HG02970 (cell line): ENCODE measurements at regions not wholly inside any gene's neighbourhood (a gene's known extent, or its start where the extent isn't known, plus 50 kb on each side); places are given as distances from the start of the nearest gene placed in this dataset.

Experiments used
- ATAC-seq: cut with Tn5 transposase; IDR thresholded peaks from one replicate; pipeline ENCODE4 v1.9.1; 2021; ENCODE audit warnings: mild to moderate bottlenecking, moderate library complexity, moderate number of reproducible peaks; ENCODE audit not compliant: unreplicated experiment, low FRiP score

GRCh38 chr18:78619854-78620253 is 359.8 kb upstream of the SALL3 start:
- no peak for ATAC-seq

GRCh38 chr18:78620326-78620725 is 359.3 kb upstream of the SALL3 start:
- no peak for ATAC-seq

GRCh38 chr18:78621141-78621755 is 358.4 kb upstream of the SALL3 start:
- ATAC-seq: no peak

- no peak for ATAC-seq
Measured at GRCh38 chr18:78622251-78622906, 357.2 kb upstream of the SALL3 start.

- ATAC-seq: no peak
Measured at GRCh38 chr18:78622907-78623541, 356.6 kb upstream of the SALL3 start.

- no peak for ATAC-seq
Measured at GRCh38 chr18:78624646-78625279, 354.9 kb upstream of the SALL3 start.

GRCh38 chr18:78625847-78626246 is 353.8 kb upstream of the SALL3 start:
- no peak for ATAC-seq

GRCh38 chr18:78627551-78628346 is 351.9 kb upstream of the SALL3 start:
- no peak for ATAC-seq

GRCh38 chr18:78629426-78629825 is 350.2 kb upstream of the SALL3 start:
- ATAC-seq: no peak

GRCh38 chr18:78630356-78630755 is 349.3 kb upstream of the SALL3 start:
- ATAC-seq: no peak

- ATAC-seq: no peak
Measured at GRCh38 chr18:78630981-78631510, 348.6 kb upstream of the SALL3 start.

- ATAC-seq: no peak
Measured at GRCh38 chr18:78632111-78632541, 347.5 kb upstream of the SALL3 start.

GRCh38 chr18:78634061-78634696 is 345.4 kb upstream of the SALL3 start:
- no peak for ATAC-seq

GRCh38 chr18:78635093-78635800 is 344.4 kb upstream of the SALL3 start:
- ATAC-seq: no peak

- no peak for ATAC-seq
Measured at GRCh38 chr18:78636260-78636659, 343.4 kb upstream of the SALL3 start.

- ATAC-seq: no peak
Measured at GRCh38 chr18:78637442-78638402, 341.9 kb upstream of the SALL3 start.

- no peak for ATAC-seq
Measured at GRCh38 chr18:78639006-78639950, 340.3 kb upstream of the SALL3 start.
